Nephron (organoid): ENCODE measurements at regions not wholly inside any gene's neighbourhood (a gene's known extent, or its start where the extent isn't known, plus 50 kb on each side); places are given as distances from the start of the nearest gene placed in this dataset.

Experiments
- H3K27ac Mint-ChIP-seq, 3 experiments: 2 replicates each; pipeline ENCODE4 v1.8.0; 2020; ENCODE audit warnings: mixed read lengths in 3 of 3, mild to moderate bottlenecking in 2 of 3, moderate library complexity in 1 of 3
- H3K27me3 Mint-ChIP-seq: 2 replicates; pipeline ENCODE4 v1.8.0; 2021; ENCODE audit warnings: low read depth, mild to moderate bottlenecking, moderate library complexity, mixed read lengths
- H3K36me3 Mint-ChIP-seq: 2 replicates; pipeline ENCODE4 v1.8.0; 2020; ENCODE audit warnings: low read depth, mixed read lengths
- H3K4me1 Mint-ChIP-seq: 2 replicates; pipeline ENCODE4 v1.8.0; 2020; ENCODE audit warnings: mixed read lengths
- H3K4me3 Mint-ChIP-seq, 3 experiments: 2 replicates each; pipeline ENCODE4 v1.8.0; 2020; ENCODE audit warnings: mild to moderate bottlenecking in 3 of 3, mixed read lengths in 3 of 3, moderate library complexity in 2 of 3
- H3K9me3 Mint-ChIP-seq: 2 replicates; pipeline ENCODE4 v1.8.0; 2020; ENCODE audit warnings: mixed read lengths
- TF ChIP-seq, protein P1 (sequence below), 3 experiments: fragments of 200-600 bp; sonication (generic); IDR thresholded peaks; one replicate each; pipeline ENCODE4 v1.5.0; 2021; ENCODE audit warnings: antibody characterized with exemption in 3 of 3; ENCODE audit not compliant: unreplicated experiment in 3 of 3

DNA sequence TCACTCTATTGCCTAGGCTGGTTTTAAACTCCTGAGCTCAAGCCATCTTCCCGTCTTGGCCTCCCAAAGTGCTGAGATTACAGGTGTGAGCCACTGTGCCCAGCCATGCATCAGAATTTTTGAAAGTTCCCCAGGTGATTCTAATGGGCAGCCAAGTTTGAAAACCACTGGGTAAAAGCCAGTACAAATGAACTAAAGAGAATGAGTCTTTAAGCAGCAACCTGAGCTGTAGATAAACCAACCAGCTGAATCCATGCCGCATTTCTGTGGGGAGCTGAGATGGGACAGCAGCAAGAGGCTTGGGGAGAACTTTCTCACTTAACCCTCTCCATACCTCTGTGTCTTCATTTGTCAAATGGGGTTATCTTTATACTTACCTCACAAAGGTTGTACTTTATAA, 67.5 kb downstream of the VEGFA start:
- Mint-ChIP-seq H3K27ac (peak overlapping the region; percentile 36 to 84 (median 80)), H3K4me1 (peaks cover 38% of the 10 kb centered on the region)

DNA sequence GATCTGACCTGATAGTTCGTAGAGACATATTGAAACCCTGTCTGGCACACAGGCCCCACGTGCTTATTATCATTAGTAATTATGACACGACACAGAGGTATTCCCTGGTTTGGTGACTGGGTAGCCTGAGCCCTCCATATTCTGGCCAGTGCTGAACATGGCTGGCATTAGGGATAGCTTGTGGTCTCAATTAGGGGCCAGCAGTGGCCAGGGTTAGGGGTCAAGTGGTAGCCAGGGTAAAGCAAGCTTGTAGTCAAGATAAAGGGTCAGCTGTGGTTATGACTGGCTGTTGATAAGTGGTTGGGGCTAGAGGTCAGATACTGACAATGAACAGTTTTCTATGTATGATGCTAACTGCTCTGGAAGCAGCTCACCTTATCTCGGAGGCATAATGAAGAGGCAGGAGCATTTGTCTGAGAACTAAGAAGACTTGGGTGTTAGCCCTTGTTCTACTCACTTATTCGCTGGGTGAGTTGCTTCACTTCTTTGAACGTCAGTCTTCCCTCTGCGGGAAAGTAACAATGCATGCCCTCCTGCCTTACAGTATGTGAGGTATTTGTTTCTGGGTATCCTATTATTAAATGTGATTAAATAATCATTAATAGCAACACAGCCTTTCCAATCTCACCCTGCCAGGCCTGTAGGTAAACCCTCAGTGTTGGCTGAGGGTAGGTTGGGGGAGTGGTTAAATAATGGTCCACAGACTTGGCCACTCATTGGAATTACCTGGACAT, 66.7 kb downstream of the VEGFA start:
- Mint-ChIP-seq H3K27me3 (peaks cover 4% of the 10 kb centered on the region), H3K27ac (peak overlapping the region; percentile 15 to 80 (median 36)), H3K9me3 (no peaks in the 10 kb centered on the region), H3K4me1 (peaks cover 38% of the 10 kb centered on the region), H3K4me3 (no peak overlapping the region), H3K36me3 (no peaks in the 10 kb centered on the region)
- TF ChIP-seq, protein P1, sequence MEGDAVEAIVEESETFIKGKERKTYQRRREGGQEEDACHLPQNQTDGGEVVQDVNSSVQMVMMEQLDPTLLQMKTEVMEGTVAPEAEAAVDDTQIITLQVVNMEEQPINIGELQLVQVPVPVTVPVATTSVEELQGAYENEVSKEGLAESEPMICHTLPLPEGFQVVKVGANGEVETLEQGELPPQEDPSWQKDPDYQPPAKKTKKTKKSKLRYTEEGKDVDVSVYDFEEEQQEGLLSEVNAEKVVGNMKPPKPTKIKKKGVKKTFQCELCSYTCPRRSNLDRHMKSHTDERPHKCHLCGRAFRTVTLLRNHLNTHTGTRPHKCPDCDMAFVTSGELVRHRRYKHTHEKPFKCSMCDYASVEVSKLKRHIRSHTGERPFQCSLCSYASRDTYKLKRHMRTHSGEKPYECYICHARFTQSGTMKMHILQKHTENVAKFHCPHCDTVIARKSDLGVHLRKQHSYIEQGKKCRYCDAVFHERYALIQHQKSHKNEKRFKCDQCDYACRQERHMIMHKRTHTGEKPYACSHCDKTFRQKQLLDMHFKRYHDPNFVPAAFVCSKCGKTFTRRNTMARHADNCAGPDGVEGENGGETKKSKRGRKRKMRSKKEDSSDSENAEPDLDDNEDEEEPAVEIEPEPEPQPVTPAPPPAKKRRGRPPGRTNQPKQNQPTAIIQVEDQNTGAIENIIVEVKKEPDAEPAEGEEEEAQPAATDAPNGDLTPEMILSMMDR (IDR thresholded peaks at IDR 0.05; ENCODE audit: unreplicated experiment in 3 of 3): no peak

More for the DNA sequence above, 67.5 kb downstream of the VEGFA start:
- no peak overlapping the region for H3K4me3 Mint-ChIP-seq
- TF ChIP-seq, protein P1 (IDR thresholded peaks at IDR 0.05; ENCODE audit: unreplicated experiment in 3 of 3): no peak
- no peaks in the 10 kb centered on the region for H3K9me3 Mint-ChIP-seq
- H3K36me3 Mint-ChIP-seq: no peaks in the 10 kb centered on the region
- peaks cover 6% of the 10 kb centered on the region for H3K27me3 Mint-ChIP-seq
